Tibial nerve (tissue), 4 donors: ENCODE measurements at regions not wholly inside any gene's neighbourhood (a gene's known extent, or its start where the extent isn't known, plus 50 kb on each side); places are given as distances from the start of the nearest gene placed in this dataset.

Source experiments
- DNase-seq, 2 donors: peaks; one replicate each; pipeline ENCODE4 v3.0.0-alpha.2; 2019; ENCODE audit warnings: low spot score in 2 of 2
- H3K27ac ChIP-seq, 4 donors: fragments of 200-600 bp; sonication (generic) in 3 of 4; one replicate each; pipeline ENCODE4 v1.5.1; 2017 to 2019; ENCODE audit warnings: mild to moderate bottlenecking in 1 of 4
- H3K27me3 ChIP-seq, 2 donors: fragments of 200-600 bp; sonication (generic) in 1 of 2; one replicate each; pipeline versions ENCODE4 v1.5.1 to v1.6.0; 2017 to 2019
- H3K36me3 ChIP-seq, 3 donors: fragments of 200-600 bp; sonication (generic); one replicate each; pipeline ENCODE4 v1.5.1; 2018 to 2019
- H3K4me1 ChIP-seq, 4 donors: fragments of 200-600 bp; sonication (generic) in 3 of 4; one replicate each; pipeline ENCODE4 v1.5.1; 2017 to 2019
- H3K4me3 ChIP-seq, 4 donors: fragments of 200-600 bp; sonication (generic) in 3 of 4; one replicate each; pipeline ENCODE4 v1.5.1; 2017 to 2019; ENCODE audit warnings: mild to moderate bottlenecking in 1 of 4, moderate library complexity in 1 of 4
- H3K9me3 ChIP-seq, 4 donors: fragments of 200-600 bp; sonication (generic) in 3 of 4; one replicate each; pipeline ENCODE4 v1.5.1; 2017 to 2019
- CTCF ChIP-seq, 5 experiments: fragments of 200-600 bp in 3 of 5; fragments of 450-650 bp in 2 of 5; sonication (generic) in 3 of 5; IDR thresholded peaks; one replicate each; pipeline ENCODE4 v1.5.1; 2016 to 2019; ENCODE audit warnings: antibody characterized with exemption in 5 of 5, mild to moderate bottlenecking in 3 of 5, moderate library complexity in 2 of 5
- EP300 ChIP-seq, 2 donors: sonication (generic); formaldehyde crosslinking; IDR thresholded peaks; one replicate each; pipeline ENCODE4 v1.6.1; 2017; ENCODE audit warnings: antibody characterized with exemption in 2 of 2, mild to moderate bottlenecking in 1 of 2
- POLR2A ChIP-seq, 2 donors: fragments of 450-650 bp; IDR thresholded peaks; one replicate each; pipeline ENCODE4 v1.6.1; 2017; ENCODE audit warnings: antibody characterized with exemption in 2 of 2, mild to moderate bottlenecking in 2 of 2, moderate library complexity in 2 of 2
- WGBS, 2 donors: methylation state at CpG; one replicate each; pipeline ENCODE4 v1.1.5; 2018; 5-methylcytosine and 5-hydroxymethylcytosine counted together

GRCh38 chr15:45794712-45795439 is 160.0 kb downstream of the SQOR start:
- WGBS, 2 donors: 57 to 62% methylated on average over 6 of the region's 6 CpGs

GRCh38 chr15:45795440-45796069 is 160.7 kb downstream of the SQOR start:
- Histone ChIP-seq H3K36me3 (no peaks in the 10 kb centered on the region), H3K4me3 (no peak overlapping the region), H3K27ac (no peak overlapping the region), H3K4me1 (no peaks in the 10 kb centered on the region), H3K27me3 (peaks cover 0 to 4% of the 10 kb centered on the region in 2 donors), H3K9me3 (no peaks in the 10 kb centered on the region)
- DNase-seq: no peak
- peak in 4 of 5 experiments; percentile 26 to 39 (median 35) for TF ChIP-seq CTCF (IDR thresholded peaks at IDR 0.05)
- no peak for TF ChIP-seq EP300 (IDR thresholded peaks at IDR 0.05)
- no peak for TF ChIP-seq POLR2A (IDR thresholded peaks at IDR 0.05)
- WGBS, 2 donors: 12 to 24% methylated on average over 3 of the region's 3 CpGs

More at GRCh38 chr15:45794712-45795439, 160.0 kb downstream of the SQOR start:
- Histone ChIP-seq H3K27ac (no peak overlapping the region), H3K36me3 (no peaks in the 10 kb centered on the region), H3K27me3 (peaks cover 0 to 4% of the 10 kb centered on the region in 2 donors), H3K4me1 (no peaks in the 10 kb centered on the region), H3K4me3 (no peak overlapping the region), H3K9me3 (no peaks in the 10 kb centered on the region)
- DNase-seq: no peak
- TF ChIP-seq EP300 (IDR thresholded peaks at IDR 0.05): no peak

GRCh38 chr15:45796433-45796832 is 161.6 kb downstream of the SQOR start:
- TF ChIP-seq CTCF (IDR thresholded peaks at IDR 0.05): no peak
- no peak for TF ChIP-seq EP300 (IDR thresholded peaks at IDR 0.05)
- no peak for TF ChIP-seq POLR2A (IDR thresholded peaks at IDR 0.05)
- 78 to 86% methylated on average over 3 of the region's 3 CpGs for WGBS, 2 donors
- H3K27me3 ChIP-seq: no peaks in the 10 kb centered on the region
- no peak overlapping the region for H3K4me3 ChIP-seq
- H3K9me3 ChIP-seq: no peaks in the 10 kb centered on the region
- H3K36me3 ChIP-seq: no peaks in the 10 kb centered on the region
- H3K27ac ChIP-seq: no peak overlapping the region
- no peaks in the 10 kb centered on the region for H3K4me1 ChIP-seq
- no peak for DNase-seq

GRCh38 chr15:45799508-45799907 is 164.7 kb downstream of the SQOR start:
- Histone ChIP-seq H3K9me3 (no peaks in the 10 kb centered on the region), H3K27me3 (no peaks in the 10 kb centered on the region), H3K4me1 (no peaks in the 10 kb centered on the region), H3K36me3 (no peaks in the 10 kb centered on the region), H3K27ac (no peak overlapping the region), H3K4me3 (no peak overlapping the region)
- no peak for TF ChIP-seq POLR2A (IDR thresholded peaks at IDR 0.05)
- no peak for TF ChIP-seq CTCF (IDR thresholded peaks at IDR 0.05)
- TF ChIP-seq EP300 (IDR thresholded peaks at IDR 0.05): no peak
- no peak for DNase-seq
- WGBS, 2 donors: 72 to 74% methylated on average over 3 of the region's 3 CpGs

- DNase-seq: no peak
- no peak overlapping the region for H3K4me3 ChIP-seq
- H3K4me1 ChIP-seq: no peaks in the 10 kb centered on the region
- TF ChIP-seq POLR2A (IDR thresholded peaks at IDR 0.05) (no peak), CTCF (IDR thresholded peaks at IDR 0.05) (no peak), EP300 (IDR thresholded peaks at IDR 0.05) (no peak)
- H3K9me3 ChIP-seq: no peaks in the 10 kb centered on the region
- H3K36me3 ChIP-seq: no peaks in the 10 kb centered on the region
- WGBS, 2 donors: 78 to 85% methylated on average over 4 of the region's 4 CpGs
- no peak overlapping the region for H3K27ac ChIP-seq
- H3K27me3 ChIP-seq: no peaks in the 10 kb centered on the region
These were observed 166.7 kb downstream of the SQOR start for GRCh38 chr15:45801543-45801942.
